GM20000 (cell line): ENCODE measurements at regions not wholly inside any gene's neighbourhood (a gene's known extent, or its start where the extent isn't known, plus 50 kb on each side); places are given as distances from the start of the nearest gene placed in this dataset.
"Not testable (repeated sequence)": the region's sequence is repeated elsewhere in the genome, so short reads cannot be mapped to it uniquely, and the experiment has no call there.

Experiments used
- DNase-seq: peaks from one replicate; pipeline ENCODE4 v3.0.0; 2012; ENCODE audit warnings: low spot score
- CTCF ChIP-seq: IDR thresholded peaks from 2 replicates; pipeline ENCODE4 v1.5.1; 2012; ENCODE audit warnings: mild to moderate bottlenecking, control low read depth; ENCODE audit errors: extremely low read depth, missing control alignments

GRCh38 chr11:37843603-37844002 is 1245.6 kb upstream of the RAG2 start:
- no peak for DNase-seq
- no peak for TF ChIP-seq CTCF

- DNase-seq = no peak
- no peak for TF ChIP-seq CTCF
Measured at GRCh38 chr11:37841016-37841415, 1243.0 kb upstream of the RAG2 start.

- not testable (repeated sequence) for DNase-seq
Measured at GRCh38 chr11:37840345-37840744, 1242.3 kb upstream of the RAG2 start.

- TF ChIP-seq CTCF = no peak
- DNase-seq = no peak
Measured at GRCh38 chr11:37830529-37830928, 1232.5 kb upstream of the RAG2 start.

GRCh38 chr11:37817727-37818270 is 1219.8 kb upstream of the RAG2 start:
- no peak for DNase-seq
- TF ChIP-seq CTCF = no peak

GRCh38 chr11:37812281-37812880 is 1214.3 kb upstream of the RAG2 start:
- no peak for TF ChIP-seq CTCF
- no peak for DNase-seq

GRCh38 chr11:37811349-37811748 is 1213.3 kb upstream of the RAG2 start:
- no peak for TF ChIP-seq CTCF
- no peak for DNase-seq

- no peak for DNase-seq
- no peak for TF ChIP-seq CTCF
Measured at GRCh38 chr11:37804666-37805065, 1206.6 kb upstream of the RAG2 start.
